ENCODE measurements at regions not wholly inside any gene's neighbourhood (a gene's known extent, or its start where the extent isn't known, plus 50 kb on each side); places are given as distances from the start of the nearest gene placed in this dataset.

DNA sequence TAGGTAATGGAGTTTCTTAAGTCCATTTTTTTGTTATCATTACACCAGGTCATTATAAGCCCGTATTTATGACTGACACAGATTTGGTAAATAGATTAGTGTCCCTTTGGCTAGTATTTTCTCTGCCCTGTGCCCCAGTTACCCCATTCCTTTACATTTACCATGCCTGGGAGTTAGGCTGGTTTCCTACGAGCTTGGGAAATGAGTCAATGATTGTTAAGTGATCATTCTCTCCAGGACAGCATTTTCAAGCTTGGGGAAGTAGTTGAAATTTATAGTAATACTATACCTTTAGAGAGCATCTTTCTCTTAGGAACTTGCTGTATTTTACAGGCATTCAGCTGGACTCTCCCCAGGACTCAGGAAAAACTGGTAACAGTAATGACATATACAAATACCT, 573.1 kb downstream of the TLE4 start:
- Histone ChIP-seq H4K8ac (ENCODE audit: extremely low read depth, insufficient read depth, low read length) (no peak overlapping the region), H2BK15ac (ENCODE audit: low read length) (no peak overlapping the region), H3K4ac (replicated peaks; ENCODE audit: insufficient read length, low read depth, low read length) (no peak overlapping the region), H2BK20ac (ENCODE audit: low read length) (no peak overlapping the region), H2AK5ac (ENCODE audit: low read depth, low read length) (no peak overlapping the region), H3K4me2 (ENCODE audit: insufficient read depth in 1 of 2, low read depth in 2 of 2, low read length in 2 of 2) (no peak overlapping the region), H3K4me3 (ENCODE audit: extremely low read depth in 1 of 4, insufficient read depth in 2 of 4, low read depth in 3 of 4, low read length in 4 of 4) (no peak overlapping the region), H4K20me1 (replicated peaks in 1 of 2; ENCODE audit: control insufficient read depth in 1 of 2, insufficient read depth in 2 of 2, low read length in 2 of 2) (no peaks in the 10 kb centered on the region), H3K56ac (replicated peaks; ENCODE audit: insufficient read length, low read depth, low read length) (no peak overlapping the region), H2BK5ac (ENCODE audit: low read depth, low read length) (no peak overlapping the region), H2AFZ (ENCODE audit: low read length) (no peak overlapping the region), H4K91ac (replicated peaks; ENCODE audit: insufficient read length, low read length) (no peak overlapping the region), H3K79me1 (ENCODE audit: low read depth, low read length) (no peaks in the 10 kb centered on the region), H3K27ac (ENCODE audit: low read depth, low read length) (no peak overlapping the region), H3K14ac (ENCODE audit: insufficient read length) (no peak overlapping the region), H4K5ac (ENCODE audit: insufficient read length, low read depth, low read length) (no peak overlapping the region), H3K18ac (ENCODE audit: extremely low read depth, low read length) (no peak overlapping the region), H3K27me3 (replicated peaks in 1 of 4; ENCODE audit: control insufficient read depth in 3 of 4, extremely low read depth in 1 of 4, insufficient read depth in 3 of 4, low read length in 3 of 4) (no peaks in the 10 kb centered on the region), H3K23me2 (ENCODE audit: low read depth, low read length) (no peaks in the 10 kb centered on the region), H3K9ac (replicated peaks in 1 of 4; ENCODE audit: extremely low read depth in 1 of 4, low read depth in 3 of 4, low read length in 3 of 4) (no peak overlapping the region), H3K4me1 (replicated peaks in 1 of 4; ENCODE audit: control insufficient read depth in 3 of 4, insufficient read depth in 4 of 4, low read length in 3 of 4) (no peaks in the 10 kb centered on the region), H3K9me3 (ENCODE audit: insufficient read depth in 2 of 2, low read depth in 1 of 2, low read length in 1 of 2) (no peaks in the 10 kb centered on the region), H2BK12ac (ENCODE audit: low read depth, low read length) (no peak overlapping the region), H3K79me2 (ENCODE audit: control insufficient read depth in 1 of 2, insufficient read depth in 2 of 2, low read length in 2 of 2) (no peaks in the 10 kb centered on the region), H3K36me3 (ENCODE audit: control insufficient read depth in 2 of 4, insufficient read depth in 4 of 4, low read length in 3 of 4) (no peaks in the 10 kb centered on the region), H2BK120ac (replicated peaks; ENCODE audit: low read depth, low read length) (no peak overlapping the region), H3K23ac (ENCODE audit: insufficient read length) (no peak overlapping the region)
- POLR2A ChIA-PET (ENCODE audit: partially characterized antibody): no interaction called here
- WGBS, 2 experiments (ENCODE audit: extremely low coverage in 1 of 2, insufficient coverage in 1 of 2, insufficient read length in 1 of 2, insufficient replicate concordance in 2 of 2, low coverage in 1 of 2, low lambda C conversion rate in 2 of 2, missing lambda C conversion rate in 1 of 2): 84% methylated on average over 2 of the region's 2 CpGs; no CpG with 5 or more reads in 1 of the 2 experiments
- FAIRE-seq: no peak
- DNase-seq (ENCODE audit: low read depth in 1 of 2, low spot score in 2 of 2): no peak
- CTCF ChIA-PET (ENCODE audit: partially characterized antibody): interaction anchor here (0.8 to 2.8 kb wide), 5 partner anchors 9 to 213 kb away, joined by 3 to 8 read pairs (median 3); no protein-coding TSS in a partner anchor
- TF ChIP-seq ASH2L (IDR thresholded peaks at IDR 0.05; ENCODE audit: low read length): no peak
- no peak for TF ChIP-seq MAFK (IDR thresholded peaks at IDR 0.05; ENCODE audit: low read depth, low read length)
- TF ChIP-seq CHD1 (IDR thresholded peaks at IDR 0.05; ENCODE audit: low read depth, low read length): no peak
- TF ChIP-seq RFX5 (IDR thresholded peaks at IDR 0.05; ENCODE audit: borderline replicate concordance, low read depth, low read length): no peak
- TF ChIP-seq SUZ12 (IDR thresholded peaks at IDR 0.05; ENCODE audit: low read length): no peak
- TF ChIP-seq POLR2AphosphoS5 (IDR thresholded peaks at IDR 0.05; ENCODE audit: low read depth, low read length): no peak
- no peak for TF ChIP-seq EP300 (IDR thresholded peaks at IDR 0.05; ENCODE audit: borderline replicate concordance in 1 of 2, low read depth in 2 of 2, low read length in 2 of 2)
- TF ChIP-seq TAF7 (optimal IDR thresholded peaks at IDR 0.05; ENCODE audit: borderline replicate concordance, low read depth, low read length): no peak
- TF ChIP-seq TBP (IDR thresholded peaks at IDR 0.05; ENCODE audit: low read depth, low read length): no peak
- no peak for TF ChIP-seq KDM5A (IDR thresholded peaks at IDR 0.05; ENCODE audit: low read length)
- TF ChIP-seq TAF1 (IDR thresholded peaks at IDR 0.05; ENCODE audit: low read depth, low read length): no peak
- no peak for TF ChIP-seq SIX5 (IDR thresholded peaks at IDR 0.05; ENCODE audit: low read depth, low read length)
- no peak for TF ChIP-seq RNF2 (IDR thresholded peaks at IDR 0.05; ENCODE audit: borderline replicate concordance, low read depth, low read length, missing control alignments, poor library complexity, severe bottlenecking)
- no peak for TF ChIP-seq GABPA (IDR thresholded peaks at IDR 0.05; ENCODE audit: borderline replicate concordance, insufficient read depth, low read length)
- TF ChIP-seq NANOG (IDR thresholded peaks at IDR 0.05; ENCODE audit: insufficient read depth, low read depth, low read length, poor library complexity, severe bottlenecking): no peak
